GM12878 (cell line): ENCODE measurements at regions not wholly inside any gene's neighbourhood (a gene's known extent, or its start where the extent isn't known, plus 50 kb on each side); places are given as distances from the start of the nearest gene placed in this dataset.

Source experiments
- ATF2 ChIP-seq: IDR thresholded peaks from 2 replicates; pipeline ENCODE4 v1.6.1; 2012; ENCODE audit warnings: low read length, inconsistent platforms
- BHLHE40 ChIP-seq, 2 experiments: fragments of 450-650 bp in 1 of 2; IDR thresholded peaks; 2 replicates each; pipeline ENCODE4 v1.6.1; 2011 to 2017; ENCODE audit warnings: low read depth in 2 of 2, borderline replicate concordance in 1 of 2, improper control_type of control experiment in 1 of 2, low read length in 1 of 2, mild to moderate bottlenecking in 1 of 2
- BRCA1 ChIP-seq: IDR thresholded peaks from 2 replicates; pipeline ENCODE4 v1.6.1; 2011; ENCODE audit warnings: low read depth, low read length, improper control_type of control experiment
- CHD1 ChIP-seq: IDR thresholded peaks from 2 replicates; pipeline ENCODE4 v1.6.1; 2012; ENCODE audit warnings: low read depth, low read length, improper control_type of control experiment
- E2F4 ChIP-seq: IDR thresholded peaks from 2 replicates; pipeline ENCODE4 v1.6.1; 2012; ENCODE audit warnings: low read depth, low read length, improper control_type of control experiment
- HCFC1 ChIP-seq: fragments of 150-350 bp; IDR thresholded peaks from 2 replicates; pipeline ENCODE4 v1.6.1; 2014; ENCODE audit warnings: low read length
- HDGF ChIP-seq: fragments of 450-650 bp; IDR thresholded peaks from 2 replicates; pipeline ENCODE4 v1.6.1; 2016; ENCODE audit warnings: antibody characterized with exemption
- TCF12 ChIP-seq: IDR thresholded peaks from 2 replicates; pipeline ENCODE4 v1.6.1; 2011; ENCODE audit warnings: low read depth, mild to moderate bottlenecking, low read length
- USF1 ChIP-seq: IDR thresholded peaks from 2 replicates; pipeline ENCODE4 v1.6.1; 2011; ENCODE audit warnings: borderline replicate concordance, low read depth, mild to moderate bottlenecking, moderate library complexity, mixed read lengths, low read length; ENCODE audit not compliant: insufficient read depth; ENCODE audit errors: extremely low read length
- YY1 ChIP-seq: IDR thresholded peaks from 2 replicates; pipeline ENCODE4 v1.6.1; 2011; ENCODE audit warnings: low read depth, mild to moderate bottlenecking, low read length
- ZZZ3 ChIP-seq: IDR thresholded peaks from 2 replicates; pipeline ENCODE4 v1.6.1; 2011; ENCODE audit warnings: low read depth; ENCODE audit not compliant: control insufficient read depth, insufficient read length
- TF ChIP-seq, protein P1 (sequence below), 3 experiments: IDR thresholded peaks in 2 of 3; conservative IDR thresholded peaks in 1 of 3; 2 replicates each; pipeline ENCODE4 v1.5.1; 2011; ENCODE audit warnings: low read depth in 3 of 3, low read length in 3 of 3, mild to moderate bottlenecking in 3 of 3, control low read depth in 2 of 3, moderate library complexity in 2 of 3, inconsistent platforms in 1 of 3, mixed read lengths in 1 of 3; ENCODE audit not compliant: control insufficient read depth in 2 of 3, insufficient read depth in 1 of 3; ENCODE audit errors: extremely low read depth in 1 of 3
- TF ChIP-seq, protein P2 (sequence below): fragments of 450-650 bp; IDR thresholded peaks from 2 replicates; pipeline ENCODE4 v1.6.1; 2016; ENCODE audit warnings: mild to moderate bottlenecking

DNA sequence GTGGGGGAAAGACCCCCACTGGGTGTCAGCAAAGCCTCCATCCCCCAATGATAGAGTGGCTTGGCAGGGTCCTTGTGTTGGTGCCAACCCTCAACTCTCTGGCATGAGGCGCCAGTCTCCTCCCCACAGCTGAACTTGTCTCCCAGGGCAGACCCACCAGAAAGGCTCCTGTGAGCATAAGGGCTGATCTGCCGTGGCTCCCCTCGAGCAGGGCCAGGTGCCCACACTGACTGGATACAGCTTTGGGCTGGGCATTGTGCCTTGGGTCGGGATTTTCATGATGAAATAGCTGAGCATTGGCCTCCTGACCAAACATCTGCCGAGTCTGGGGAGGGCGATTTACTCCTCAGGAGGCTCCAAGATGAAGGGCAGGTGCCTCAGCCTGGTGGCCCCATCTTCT, 68.1 kb upstream of the NPTX2 start:
- TF ChIP-seq CHD1 (no peak), HDGF (no peak), ATF2 (no peak), ZZZ3 (no peak), BHLHE40 (IDR thresholded peaks at IDR 0.05; ENCODE audit: borderline replicate concordance in 1 of 2, low read depth in 2 of 2, low read length in 1 of 2) (no peak), E2F4 (no peak), BRCA1 (no peak), HCFC1 (no peak), USF1 (no peak), YY1 (no peak), TCF12 (no peak)
- TF ChIP-seq, protein P1, sequence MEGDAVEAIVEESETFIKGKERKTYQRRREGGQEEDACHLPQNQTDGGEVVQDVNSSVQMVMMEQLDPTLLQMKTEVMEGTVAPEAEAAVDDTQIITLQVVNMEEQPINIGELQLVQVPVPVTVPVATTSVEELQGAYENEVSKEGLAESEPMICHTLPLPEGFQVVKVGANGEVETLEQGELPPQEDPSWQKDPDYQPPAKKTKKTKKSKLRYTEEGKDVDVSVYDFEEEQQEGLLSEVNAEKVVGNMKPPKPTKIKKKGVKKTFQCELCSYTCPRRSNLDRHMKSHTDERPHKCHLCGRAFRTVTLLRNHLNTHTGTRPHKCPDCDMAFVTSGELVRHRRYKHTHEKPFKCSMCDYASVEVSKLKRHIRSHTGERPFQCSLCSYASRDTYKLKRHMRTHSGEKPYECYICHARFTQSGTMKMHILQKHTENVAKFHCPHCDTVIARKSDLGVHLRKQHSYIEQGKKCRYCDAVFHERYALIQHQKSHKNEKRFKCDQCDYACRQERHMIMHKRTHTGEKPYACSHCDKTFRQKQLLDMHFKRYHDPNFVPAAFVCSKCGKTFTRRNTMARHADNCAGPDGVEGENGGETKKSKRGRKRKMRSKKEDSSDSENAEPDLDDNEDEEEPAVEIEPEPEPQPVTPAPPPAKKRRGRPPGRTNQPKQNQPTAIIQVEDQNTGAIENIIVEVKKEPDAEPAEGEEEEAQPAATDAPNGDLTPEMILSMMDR (IDR thresholded peaks at IDR 0.05 in 2 of 3, conservative IDR thresholded peaks at IDR 0.05 in 1 of 3; ENCODE audit: control insufficient read depth in 2 of 3, extremely low read depth in 1 of 3, insufficient read depth in 1 of 3, low read depth in 3 of 3, low read length in 3 of 3): no peak
- TF ChIP-seq, protein P2, sequence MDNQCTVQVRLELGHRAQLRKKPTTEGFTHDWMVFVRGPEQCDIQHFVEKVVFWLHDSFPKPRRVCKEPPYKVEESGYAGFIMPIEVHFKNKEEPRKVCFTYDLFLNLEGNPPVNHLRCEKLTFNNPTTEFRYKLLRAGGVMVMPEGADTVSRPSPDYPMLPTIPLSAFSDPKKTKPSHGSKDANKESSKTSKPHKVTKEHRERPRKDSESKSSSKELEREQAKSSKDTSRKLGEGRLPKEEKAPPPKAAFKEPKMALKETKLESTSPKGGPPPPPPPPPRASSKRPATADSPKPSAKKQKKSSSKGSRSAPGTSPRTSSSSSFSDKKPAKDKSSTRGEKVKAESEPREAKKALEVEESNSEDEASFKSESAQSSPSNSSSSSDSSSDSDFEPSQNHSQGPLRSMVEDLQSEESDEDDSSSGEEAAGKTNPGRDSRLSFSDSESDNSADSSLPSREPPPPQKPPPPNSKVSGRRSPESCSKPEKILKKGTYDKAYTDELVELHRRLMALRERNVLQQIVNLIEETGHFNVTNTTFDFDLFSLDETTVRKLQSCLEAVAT: no peak
